Hematopoietic multipotent progenitor cell treated with erythropoietin and hydrocortisone succinate and interleukin-3 and kit ligand, for 15 days (in vitro differentiated cells): ENCODE measurements at regions not wholly inside any gene's neighbourhood (a gene's known extent, or its start where the extent isn't known, plus 50 kb on each side); places are given as distances from the start of the nearest gene placed in this dataset.

Source experiments
- DNase-seq: peaks from one replicate; pipeline ENCODE4 v3.0.0-alpha.2; 2015; ENCODE audit warnings: low spot score

- no peak for DNase-seq
These were observed 184.7 kb upstream of the DLGAP1 start for GRCh38 chr18:4639628-4640310.

GRCh38 chr18:4638680-4639079, 183.6 kb upstream of the DLGAP1 start:
- no peak for DNase-seq

GRCh38 chr18:4637876-4638275, 182.8 kb upstream of the DLGAP1 start:
- no peak for DNase-seq

GRCh38 chr18:4636967-4637366, 181.9 kb upstream of the DLGAP1 start:
- no peak for DNase-seq

GRCh38 chr18:4631239-4631638, 176.1 kb upstream of the DLGAP1 start:
- DNase-seq, result no peak

GRCh38 chr18:4605212-4605611, 150.1 kb upstream of the DLGAP1 start:
- DNase-seq, result no peak

GRCh38 chr18:4603955-4604354, 148.8 kb upstream of the DLGAP1 start:
- no peak for DNase-seq

- no peak for DNase-seq
These were observed 144.2 kb upstream of the DLGAP1 start for GRCh38 chr18:4599312-4599711.

GRCh38 chr18:4597301-4597700, 142.2 kb upstream of the DLGAP1 start:
- no peak for DNase-seq

GRCh38 chr18:4593895-4594294, 138.8 kb upstream of the DLGAP1 start:
- DNase-seq, result no peak

GRCh38 chr18:4593459-4593858, 138.4 kb upstream of the DLGAP1 start:
- no peak for DNase-seq

GRCh38 chr18:4589056-4589800, 134.1 kb upstream of the DLGAP1 start:
- DNase-seq, result no peak

GRCh38 chr18:4587204-4587603, 132.1 kb upstream of the DLGAP1 start:
- no peak for DNase-seq

- no peak for DNase-seq
These were observed 131.6 kb upstream of the DLGAP1 start for GRCh38 chr18:4586731-4587130.

GRCh38 chr18:4582431-4583335, 127.6 kb upstream of the DLGAP1 start:
- no peak for DNase-seq

- no peak for DNase-seq
These were observed 126.9 kb upstream of the DLGAP1 start for GRCh38 chr18:4581966-4582365.

GRCh38 chr18:4578449-4578848, 123.3 kb upstream of the DLGAP1 start:
- no peak for DNase-seq

GRCh38 chr18:4573735-4574134, 118.6 kb upstream of the DLGAP1 start:
- DNase-seq, result no peak

GRCh38 chr18:4557502-4557901, 102.4 kb upstream of the DLGAP1 start:
- DNase-seq, result no peak

GRCh38 chr18:4551001-4551360, 95.9 kb upstream of the DLGAP1 start:
- DNase-seq, result no peak

- DNase-seq, result no peak
These were observed 94.2 kb upstream of the DLGAP1 start for GRCh38 chr18:4549164-4549872.

- no peak for DNase-seq
These were observed 92.0 kb upstream of the DLGAP1 start for GRCh38 chr18:4547126-4547525.
